ENCODE measurements at regions not wholly inside any gene's neighbourhood (a gene's known extent, or its start where the extent isn't known, plus 50 kb on each side); places are given as distances from the start of the nearest gene placed in this dataset.
A peak's percentile ranks its signal among the peaks of the same experiment; 100 is the strongest.

- no peak overlapping the region for H3K4me3 ChIP-seq (ENCODE audit: control insufficient read depth, low read depth, low read length)
- no peak for DNase-seq (ENCODE audit: low read depth)
- no peak for TF ChIP-seq CTCF (conservative IDR thresholded peaks at IDR 0.05; ENCODE audit: control insufficient read depth, insufficient read depth, low read depth, low read length)
These were observed 164.5 kb downstream of the CD83 start for GRCh38 chr6:14281811-14282660.

DNA sequence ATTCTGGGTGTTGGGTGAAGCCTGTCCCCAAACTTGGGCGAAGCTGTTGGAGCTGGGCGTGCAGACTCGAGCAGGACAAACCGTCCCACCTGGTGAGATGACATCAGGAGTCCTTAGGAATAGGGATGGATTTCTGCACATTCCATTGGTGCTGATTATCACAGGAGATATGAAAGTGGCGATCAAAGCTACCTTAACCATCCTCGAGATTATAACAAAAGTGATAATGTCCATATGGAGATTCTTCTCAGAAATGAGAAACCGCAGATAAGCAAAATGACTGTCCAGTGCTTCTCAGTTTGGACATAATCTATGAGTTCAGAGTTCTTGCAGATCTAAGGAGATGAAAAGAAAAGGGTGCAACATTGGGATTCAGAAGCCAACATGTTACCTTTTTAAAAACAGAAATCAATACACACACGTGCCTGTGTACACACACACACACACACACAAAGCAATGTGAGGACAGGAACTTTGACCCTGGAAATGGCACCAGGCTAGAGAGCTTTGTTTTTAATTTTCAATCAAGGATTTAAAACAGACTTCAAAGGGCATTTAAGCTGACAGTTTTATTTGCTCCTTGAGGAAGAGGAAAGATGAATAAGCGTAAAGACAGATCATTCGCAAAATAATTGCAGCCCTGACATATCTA is 165.4 kb downstream of the CD83 start:
- DNase-seq (ENCODE audit: low read depth), result no peak
- no peak for TF ChIP-seq CTCF (conservative IDR thresholded peaks at IDR 0.05; ENCODE audit: control insufficient read depth, insufficient read depth, low read depth, low read length)
- H3K4me3 ChIP-seq (ENCODE audit: control insufficient read depth, low read depth, low read length), result no peak overlapping the region

GRCh38 chr6:14283600-14284235 is 166.1 kb downstream of the CD83 start:
- peak; percentile 17 for TF ChIP-seq CTCF (conservative IDR thresholded peaks at IDR 0.05; ENCODE audit: control insufficient read depth, insufficient read depth, low read depth, low read length)
- peak; percentile 30 for DNase-seq (ENCODE audit: low read depth)
- H3K4me3 ChIP-seq (ENCODE audit: control insufficient read depth, low read depth, low read length), result no peak overlapping the region

- no peak for DNase-seq (ENCODE audit: low read depth)
- no peak for TF ChIP-seq CTCF (conservative IDR thresholded peaks at IDR 0.05; ENCODE audit: control insufficient read depth, insufficient read depth, low read depth, low read length)
- no peak overlapping the region for H3K4me3 ChIP-seq (ENCODE audit: control insufficient read depth, low read depth, low read length)
These were observed 167.5 kb downstream of the CD83 start for GRCh38 chr6:14284969-14285590.

DNA sequence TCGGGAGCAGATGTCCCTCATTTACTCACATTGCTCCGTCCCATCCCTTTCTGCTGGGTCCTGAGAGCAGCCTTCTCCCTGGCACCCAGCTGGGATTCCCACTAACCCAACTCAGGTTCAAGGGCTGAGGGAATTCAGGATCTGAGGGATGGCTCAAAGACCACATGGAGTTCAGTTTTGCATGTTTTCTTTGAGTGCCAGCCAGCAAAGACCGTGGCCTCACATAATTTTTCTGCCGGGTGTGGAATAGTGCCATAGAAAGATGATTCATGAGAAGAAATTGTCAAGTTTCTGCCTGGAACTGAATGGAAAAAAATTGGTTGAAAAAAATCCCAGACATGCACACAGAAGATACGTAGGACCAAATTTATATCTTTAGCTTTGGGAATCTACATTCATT is 168.6 kb downstream of the CD83 start:
- no peak overlapping the region for H3K4me3 ChIP-seq (ENCODE audit: control insufficient read depth, low read depth, low read length)
- TF ChIP-seq CTCF (conservative IDR thresholded peaks at IDR 0.05; ENCODE audit: control insufficient read depth, insufficient read depth, low read depth, low read length), result no peak
- peak; percentile 90 for DNase-seq (ENCODE audit: low read depth)

DNA sequence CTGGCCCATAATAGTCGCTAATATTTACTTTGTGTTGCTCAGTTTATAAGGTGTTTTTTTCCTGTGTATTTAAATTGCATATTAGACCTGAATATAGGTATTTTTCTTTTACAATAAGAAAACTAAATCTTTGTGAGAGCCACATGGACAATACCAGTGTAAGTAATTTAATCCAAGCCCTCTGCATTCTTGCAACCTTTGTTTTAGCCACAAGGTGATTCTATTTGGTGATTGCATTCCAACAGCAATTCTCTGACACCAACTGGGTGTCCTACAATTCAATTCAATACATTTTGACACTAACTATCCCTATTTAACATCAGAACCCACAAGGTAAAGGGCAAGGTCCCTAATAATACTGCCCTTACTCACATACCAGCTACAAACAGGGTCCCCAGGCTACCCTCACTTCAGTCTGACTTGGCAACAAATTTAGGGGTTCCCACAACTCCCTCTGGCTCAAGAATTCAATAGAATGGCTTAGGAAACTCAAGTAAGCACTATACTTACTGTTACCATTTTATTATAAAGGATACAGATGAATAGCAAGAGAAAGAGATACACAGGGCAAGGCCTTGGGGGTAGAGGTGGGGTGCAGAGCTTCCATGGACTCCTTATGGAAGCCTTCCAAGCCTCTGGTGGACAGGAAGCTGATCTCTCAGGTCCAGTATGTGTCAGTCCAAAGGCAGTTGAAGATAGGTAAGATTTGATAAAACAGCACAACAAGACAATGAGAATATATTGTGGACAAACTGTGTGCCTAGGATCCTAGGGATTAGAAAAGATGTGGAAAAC is 169.3 kb downstream of the CD83 start:
- no peak for TF ChIP-seq CTCF (conservative IDR thresholded peaks at IDR 0.05; ENCODE audit: control insufficient read depth, insufficient read depth, low read depth, low read length)
- no peak for DNase-seq (ENCODE audit: low read depth)
- H3K4me3 ChIP-seq (ENCODE audit: control insufficient read depth, low read depth, low read length), result no peak overlapping the region

All from fibroblast of mammary gland (primary cell).